ENCODE measurements at regions not wholly inside any gene's neighbourhood (a gene's known extent, or its start where the extent isn't known, plus 50 kb on each side); places are given as distances from the start of the nearest gene placed in this dataset.

DNA sequence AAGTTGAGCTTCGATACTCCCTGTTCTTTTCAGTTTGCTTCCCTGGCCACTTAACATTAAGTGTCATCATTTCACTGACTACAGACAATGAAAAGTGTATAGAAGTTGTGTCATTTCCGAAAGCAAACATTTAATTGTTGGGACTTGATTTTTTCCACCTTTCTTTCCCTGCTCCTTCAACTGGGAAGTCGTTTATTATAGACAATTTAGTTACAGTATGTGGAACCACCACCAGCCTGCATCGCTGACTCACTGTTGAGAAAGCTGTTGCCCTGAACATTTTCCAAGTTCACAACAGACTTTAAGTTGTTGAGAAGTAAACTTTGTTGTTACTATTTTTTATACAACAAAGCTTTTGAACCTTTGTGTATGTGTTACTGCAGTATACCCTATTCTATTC, 788.4 kb upstream of the PRR20A start:
- H3K4me1 ChIP-seq, result no peaks in the 10 kb centered on the region
- intact Hi-C loops (cut with DNase I; ENCODE audit: low total_unique reads), result no loop called here
- H3K36me3 ChIP-seq, result no peaks in the 10 kb centered on the region
- H3K27ac ChIP-seq, result no peak overlapping the region
- H3K9me3 ChIP-seq, result peaks cover 0 to 7% (median 0%) of the 10 kb centered on the region in 4 donors
- DNase-seq, result no peak
- H3K4me3 ChIP-seq, result no peak overlapping the region
- TF ChIP-seq EP300 (IDR thresholded peaks at IDR 0.05) (no peak), POLR2AphosphoS5 (IDR thresholded peaks at IDR 0.05) (no peak), POLR2A (IDR thresholded peaks at IDR 0.05) (no peak)
- TF ChIP-seq, protein P1, sequence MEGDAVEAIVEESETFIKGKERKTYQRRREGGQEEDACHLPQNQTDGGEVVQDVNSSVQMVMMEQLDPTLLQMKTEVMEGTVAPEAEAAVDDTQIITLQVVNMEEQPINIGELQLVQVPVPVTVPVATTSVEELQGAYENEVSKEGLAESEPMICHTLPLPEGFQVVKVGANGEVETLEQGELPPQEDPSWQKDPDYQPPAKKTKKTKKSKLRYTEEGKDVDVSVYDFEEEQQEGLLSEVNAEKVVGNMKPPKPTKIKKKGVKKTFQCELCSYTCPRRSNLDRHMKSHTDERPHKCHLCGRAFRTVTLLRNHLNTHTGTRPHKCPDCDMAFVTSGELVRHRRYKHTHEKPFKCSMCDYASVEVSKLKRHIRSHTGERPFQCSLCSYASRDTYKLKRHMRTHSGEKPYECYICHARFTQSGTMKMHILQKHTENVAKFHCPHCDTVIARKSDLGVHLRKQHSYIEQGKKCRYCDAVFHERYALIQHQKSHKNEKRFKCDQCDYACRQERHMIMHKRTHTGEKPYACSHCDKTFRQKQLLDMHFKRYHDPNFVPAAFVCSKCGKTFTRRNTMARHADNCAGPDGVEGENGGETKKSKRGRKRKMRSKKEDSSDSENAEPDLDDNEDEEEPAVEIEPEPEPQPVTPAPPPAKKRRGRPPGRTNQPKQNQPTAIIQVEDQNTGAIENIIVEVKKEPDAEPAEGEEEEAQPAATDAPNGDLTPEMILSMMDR (IDR thresholded peaks at IDR 0.05), result no peak
- 71 to 75% (median 73%) methylated on average over 4 of the region's 4 CpGs for WGBS, 5 donors
- no peaks in the 10 kb centered on the region for H3K27me3 ChIP-seq

DNA sequence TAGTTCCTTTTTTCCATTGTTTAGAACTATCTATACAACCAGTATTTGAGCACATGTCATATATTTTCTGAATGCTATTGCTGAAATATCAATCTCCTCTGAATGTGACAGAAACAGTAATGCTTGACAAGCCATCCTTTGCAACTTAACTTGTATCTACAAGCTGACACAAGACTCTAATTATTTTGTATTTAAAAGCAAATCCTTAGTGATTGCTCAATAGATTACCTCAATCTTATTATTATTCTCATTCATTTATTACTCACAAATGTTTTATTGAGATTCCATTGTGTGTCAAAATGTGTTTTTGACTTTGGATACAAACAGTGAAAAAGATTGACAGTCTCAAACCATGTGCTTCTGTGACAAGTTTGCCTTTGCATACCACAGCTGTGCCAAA, 787.8 kb upstream of the PRR20A start:
- intact Hi-C loops (cut with DNase I; ENCODE audit: low total_unique reads), result no loop called here
- no peak for DNase-seq
- no peaks in the 10 kb centered on the region for H3K27me3 ChIP-seq
- H3K9me3 ChIP-seq, result peaks cover 0 to 8% (median 0%) of the 10 kb centered on the region in 4 donors
- no peaks in the 10 kb centered on the region for H3K36me3 ChIP-seq
- no peak overlapping the region for H3K27ac ChIP-seq
- TF ChIP-seq EP300 (IDR thresholded peaks at IDR 0.05) (no peak), POLR2AphosphoS5 (IDR thresholded peaks at IDR 0.05) (no peak), POLR2A (IDR thresholded peaks at IDR 0.05) (no peak)
- TF ChIP-seq, protein P1 (IDR thresholded peaks at IDR 0.05), result no peak
- H3K4me1 ChIP-seq, result no peaks in the 10 kb centered on the region
- no peak overlapping the region for H3K4me3 ChIP-seq

GRCh38 chr13:56356690-56357089, 784.0 kb upstream of the PRR20A start:
- Histone ChIP-seq H3K36me3 (no peaks in the 10 kb centered on the region), H3K4me3 (no peak overlapping the region), H3K27me3 (no peaks in the 10 kb centered on the region), H3K9me3 (peaks cover 0 to 5% (median 0%) of the 10 kb centered on the region in 4 donors), H3K27ac (no peak overlapping the region), H3K4me1 (no peaks in the 10 kb centered on the region)
- TF ChIP-seq, protein P1 (IDR thresholded peaks at IDR 0.05), result no peak
- TF ChIP-seq POLR2A (IDR thresholded peaks at IDR 0.05), result no peak
- TF ChIP-seq POLR2AphosphoS5 (IDR thresholded peaks at IDR 0.05), result no peak
- TF ChIP-seq EP300 (IDR thresholded peaks at IDR 0.05), result no peak
- WGBS, 5 donors, result 71 to 94% (median 90%) methylated on average over 1 of the region's 1 CpG
- DNase-seq, result no peak
- intact Hi-C loops (cut with DNase I; ENCODE audit: low total_unique reads), result no loop called here

GRCh38 chr13:56378566-56378965, 762.2 kb upstream of the PRR20A start:
- Histone ChIP-seq H3K4me3 (no peak overlapping the region), H3K27ac (no peak overlapping the region), H3K9me3 (peaks cover 0 to 27% (median 4%) of the 10 kb centered on the region in 4 donors), H3K4me1 (no peaks in the 10 kb centered on the region), H3K36me3 (no peaks in the 10 kb centered on the region), H3K27me3 (no peaks in the 10 kb centered on the region)
- TF ChIP-seq, protein P1 (IDR thresholded peaks at IDR 0.05), result no peak
- TF ChIP-seq POLR2A (IDR thresholded peaks at IDR 0.05), result no peak
- TF ChIP-seq EP300 (IDR thresholded peaks at IDR 0.05), result no peak
- TF ChIP-seq POLR2AphosphoS5 (IDR thresholded peaks at IDR 0.05), result no peak
- 38 to 50% (median 46%) methylated on average over 1 of the region's 1 CpG for WGBS, 5 donors
- intact Hi-C loops (cut with DNase I; ENCODE audit: low total_unique reads), result no loop called here
- no peak for DNase-seq

All from stomach (tissue), 8 donors.